NCI-H1694 (cell line): ENCODE measurements at regions not wholly inside any gene's neighbourhood (a gene's known extent, or its start where the extent isn't known, plus 50 kb on each side); places are given as distances from the start of the nearest gene placed in this dataset.
"Not testable (repeated sequence)": the region's sequence is repeated elsewhere in the genome, so short reads cannot be mapped to it uniquely, and the experiment has no call there.

Source experiments
- DNase-seq: peaks from one replicate; lab custom pipeline; 2025; lab: John Stamatoyannopoulos, UW

DNA sequence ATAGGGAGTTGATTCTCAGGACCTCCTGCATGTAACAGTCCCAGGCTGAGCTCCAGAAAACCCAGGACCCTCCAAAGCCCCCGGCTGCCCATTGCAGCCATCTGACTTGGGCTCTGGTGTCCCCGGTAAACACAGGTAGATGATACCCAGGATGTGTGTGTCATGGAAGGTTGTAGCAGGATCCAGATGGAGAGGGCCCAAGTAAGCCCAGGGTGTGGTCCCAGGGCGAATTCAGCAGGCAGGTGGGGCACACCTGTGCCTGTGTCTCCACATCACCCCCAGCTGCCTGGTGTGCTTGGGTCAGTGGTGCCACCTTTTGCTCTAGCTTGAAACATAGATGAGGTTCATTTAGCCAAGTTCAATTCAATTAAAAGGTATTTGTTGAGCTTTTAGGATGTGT lies 524.1 kb downstream of the GLRX3 start:
- DNase-seq, result no peak

DNA sequence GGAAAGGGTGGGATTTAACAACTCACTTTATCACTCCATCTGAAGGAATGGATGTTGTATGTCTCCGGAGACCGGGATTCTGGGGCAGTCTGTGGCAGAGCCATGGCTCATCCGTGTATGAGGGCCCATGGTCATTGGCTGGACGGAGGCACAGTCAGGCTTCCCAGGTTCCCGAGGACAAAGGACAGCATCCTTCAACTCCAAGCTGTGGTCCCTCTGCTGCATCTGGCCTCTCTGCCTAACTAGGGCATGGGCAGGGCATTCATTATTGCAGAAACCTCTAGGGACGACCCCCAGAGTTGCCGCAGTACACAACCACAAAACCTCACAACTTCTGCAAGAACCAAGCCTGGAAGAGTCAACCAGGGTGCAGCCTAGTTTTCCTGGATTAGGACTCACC lies 525.2 kb downstream of the GLRX3 start:
- no peak for DNase-seq

DNA sequence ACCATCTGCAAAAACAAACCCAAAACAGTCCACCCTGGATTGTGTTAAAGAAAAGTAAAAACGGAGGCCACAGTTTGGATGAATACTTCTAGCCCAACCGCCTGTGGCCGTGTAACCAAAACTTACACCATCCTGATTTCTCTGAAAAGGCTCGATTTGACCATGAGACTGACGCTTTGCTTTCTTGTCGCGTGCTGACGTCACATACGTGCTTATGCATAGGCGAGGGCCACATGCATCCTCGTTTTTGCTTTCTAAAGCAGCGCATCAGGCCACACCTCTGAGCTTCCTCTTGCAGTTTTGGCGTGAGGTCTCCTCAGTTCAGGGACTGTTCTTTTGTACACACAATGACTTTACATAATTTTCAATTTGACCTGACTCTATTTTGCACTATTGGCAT lies 526.6 kb downstream of the GLRX3 start:
- no peak for DNase-seq

DNA sequence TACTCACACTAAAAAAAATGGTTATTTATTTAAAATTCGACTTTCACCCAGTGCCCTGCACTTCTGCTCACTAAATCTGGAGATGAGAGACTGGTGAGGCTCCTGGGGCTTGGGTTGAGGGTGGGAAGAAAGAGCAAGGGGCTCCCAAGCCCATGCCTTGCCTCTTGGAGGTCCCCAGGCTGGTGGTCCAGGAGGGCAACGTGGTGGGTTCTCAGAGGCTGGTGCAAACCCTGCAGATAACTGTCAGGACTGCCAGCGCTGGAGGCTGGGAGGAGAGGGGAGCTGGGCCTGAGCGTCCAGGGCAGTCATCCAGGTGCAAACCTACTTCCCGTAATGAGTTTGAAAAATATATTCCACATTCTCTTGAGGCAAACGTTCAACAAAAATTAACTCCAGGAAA lies 528.3 kb downstream of the GLRX3 start:
- no peak for DNase-seq

DNA sequence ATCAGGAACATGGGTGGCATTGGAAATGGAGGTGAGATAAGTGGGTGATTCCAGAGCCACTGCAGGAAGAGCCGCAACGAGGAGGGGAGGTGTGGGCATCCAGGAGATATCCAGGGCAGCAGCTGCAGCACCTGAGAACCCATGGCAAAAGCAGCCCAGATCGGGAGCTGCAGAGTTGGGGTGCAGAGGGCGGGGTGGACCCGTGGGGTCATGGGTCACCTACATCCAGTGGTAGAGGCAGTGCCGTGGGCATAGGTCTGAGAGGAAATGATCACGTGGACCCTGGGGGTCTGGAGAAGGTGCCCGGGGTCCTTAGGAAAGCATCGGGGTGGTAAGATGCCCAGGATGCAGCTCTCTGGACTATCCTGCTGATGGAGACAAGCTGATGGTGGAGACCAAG lies 530.0 kb downstream of the GLRX3 start:
- DNase-seq, result no peak

DNA sequence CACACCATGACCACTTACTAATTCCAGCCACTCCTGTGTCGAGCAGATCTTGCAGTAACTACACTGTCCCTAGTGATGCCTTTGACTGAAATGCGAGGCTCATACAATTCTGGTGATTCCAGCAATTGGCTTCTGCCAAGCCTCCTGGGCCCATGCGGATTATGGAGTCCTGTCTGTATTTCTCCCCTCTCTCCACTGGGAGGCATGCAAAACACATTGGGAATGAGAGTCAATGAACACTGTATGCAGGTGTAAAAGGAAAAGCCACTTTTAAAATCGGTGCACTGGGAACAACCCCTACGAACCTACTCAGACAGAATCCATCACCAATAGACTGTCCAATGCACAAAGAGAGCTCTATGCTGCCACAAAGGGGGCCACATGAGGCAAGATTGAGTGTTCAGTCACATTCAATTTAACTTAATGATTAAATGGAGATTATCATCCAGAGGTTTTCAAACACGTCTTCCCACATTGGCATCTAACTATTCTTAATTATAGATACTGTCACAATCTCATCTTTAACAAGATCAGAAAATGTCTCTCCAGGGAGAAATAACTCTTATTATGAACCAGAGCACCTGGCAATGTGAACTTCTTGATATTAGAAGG lies 550.6 kb downstream of the GLRX3 start:
- no peak for DNase-seq

DNA sequence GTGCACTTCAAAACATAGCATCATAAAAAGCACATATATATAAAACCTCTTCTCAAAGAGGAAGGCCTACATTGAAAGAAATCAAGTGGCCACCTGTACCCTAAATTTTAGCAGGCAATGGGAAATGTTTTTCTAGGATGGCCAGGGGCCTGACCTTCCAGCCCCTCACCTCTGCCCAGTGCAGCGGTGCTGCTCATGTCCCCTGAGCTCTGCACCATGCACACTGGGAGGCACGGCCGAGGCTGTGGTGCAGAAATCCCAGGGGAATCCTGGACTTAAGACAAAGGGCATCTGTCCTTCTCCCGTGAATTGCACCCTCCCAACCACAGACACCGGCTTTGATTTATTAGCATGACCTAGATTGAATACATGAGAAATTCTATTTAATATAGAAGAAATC lies 551.4 kb downstream of the GLRX3 start:
- DNase-seq, result no peak

DNA sequence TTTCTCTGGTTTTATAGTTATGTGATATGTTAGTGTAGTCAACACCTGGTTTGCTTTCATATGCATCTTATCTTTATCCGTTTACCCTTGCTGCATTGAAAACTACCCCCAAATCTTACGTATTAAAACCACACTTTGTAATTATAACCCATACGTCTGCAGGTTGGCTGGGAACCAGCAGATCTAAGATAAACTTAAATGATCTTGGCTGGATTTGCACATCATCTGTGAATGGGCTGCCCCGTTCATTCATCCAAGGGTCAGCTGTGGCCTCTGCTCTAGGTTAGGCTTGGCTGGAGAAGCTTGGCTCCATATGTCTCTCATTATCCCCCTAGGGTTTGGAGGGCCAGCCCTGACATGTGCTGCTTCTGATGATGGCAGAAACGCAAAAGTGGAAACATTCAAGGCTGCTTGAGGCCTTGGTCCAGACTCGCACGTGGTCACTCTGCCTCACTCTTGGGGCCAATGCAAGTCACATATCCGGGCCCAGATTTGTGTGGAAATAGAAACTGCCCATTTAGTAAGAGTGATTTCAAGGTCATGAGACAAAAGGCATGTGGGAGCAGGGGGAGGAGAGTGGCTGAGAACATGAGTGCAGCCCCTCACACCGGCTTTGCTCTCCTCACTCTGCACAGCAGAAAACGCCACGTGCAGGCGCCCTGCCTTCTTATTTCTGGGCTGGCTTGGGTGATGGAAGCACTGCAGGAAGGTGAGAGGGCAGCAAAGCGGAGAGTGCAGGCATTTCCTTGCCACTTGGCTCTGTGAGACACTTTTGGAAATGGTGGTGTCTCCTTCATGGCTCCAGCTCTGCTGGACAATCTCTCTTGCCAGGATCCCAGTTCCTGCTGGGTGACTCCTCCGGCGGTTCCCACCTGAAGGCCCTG lies 553.8 kb downstream of the GLRX3 start:
- no peak for DNase-seq

DNA sequence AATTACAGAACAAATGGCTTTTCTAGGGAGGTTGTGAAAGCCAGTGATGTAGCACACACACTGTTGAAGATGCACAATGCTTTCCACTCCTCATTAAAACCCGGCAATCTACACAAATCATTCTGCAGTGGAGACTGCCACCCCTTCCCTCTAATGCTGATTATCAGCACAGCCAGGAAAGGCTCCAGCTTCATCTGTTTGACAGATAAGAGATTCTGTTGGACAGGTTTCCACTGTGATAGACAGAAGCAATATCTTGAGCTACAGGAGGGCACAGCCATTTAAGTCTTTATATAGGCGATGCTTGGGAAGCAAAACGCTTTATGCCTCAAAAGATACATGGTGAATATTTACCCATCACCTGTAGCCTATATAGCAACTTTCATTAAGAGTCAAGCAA lies 555.6 kb downstream of the GLRX3 start:
- no peak for DNase-seq

DNA sequence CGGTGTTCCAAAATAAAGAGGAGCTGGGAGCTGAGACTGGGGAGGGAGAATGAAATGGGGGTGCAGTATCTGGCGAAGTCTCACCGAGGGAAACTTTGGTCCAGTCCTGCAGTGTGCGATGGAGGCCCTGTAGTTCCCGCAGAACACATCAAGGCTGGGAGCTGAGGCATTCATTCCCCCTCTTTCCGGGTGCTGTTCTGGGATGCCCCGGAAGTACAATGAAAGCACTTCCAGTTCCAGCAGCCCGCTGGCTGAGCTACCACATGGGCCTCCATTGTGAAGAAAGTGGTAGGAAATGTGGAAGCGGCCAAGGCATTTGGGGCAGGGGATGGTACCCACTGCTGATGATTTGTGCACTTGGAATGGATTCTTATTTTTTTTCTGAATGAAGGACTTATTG lies 560.7 kb downstream of the GLRX3 start:
- no peak for DNase-seq

DNA sequence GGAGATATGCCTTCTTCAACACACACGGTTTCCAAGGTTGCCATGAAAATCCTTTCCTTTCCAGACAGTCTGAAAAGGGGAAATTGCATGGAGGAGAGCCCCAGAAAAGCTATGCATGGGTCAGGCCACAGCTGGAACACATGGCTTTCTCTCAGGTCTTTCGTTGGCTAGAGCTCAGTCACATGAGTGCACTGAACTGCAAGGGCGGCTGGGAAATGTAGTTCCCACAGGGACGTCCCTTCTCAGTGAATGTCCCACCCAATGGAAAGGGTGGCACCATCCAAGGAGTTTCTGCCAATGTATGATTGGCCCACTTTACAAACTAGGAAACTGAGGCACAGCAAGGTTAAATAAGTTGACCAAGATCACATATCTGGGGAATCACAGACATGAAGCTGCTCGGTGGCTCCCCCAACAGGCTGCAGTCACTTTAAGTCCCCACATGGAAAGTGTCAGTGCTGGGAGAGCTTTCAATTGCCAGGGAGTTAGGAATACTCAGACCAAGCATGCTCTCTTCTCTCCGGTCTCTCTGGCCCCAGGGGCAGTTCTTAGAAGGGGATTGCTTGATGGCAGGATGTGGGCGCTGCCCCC lies 571.3 kb downstream of the GLRX3 start:
- no peak for DNase-seq

DNA sequence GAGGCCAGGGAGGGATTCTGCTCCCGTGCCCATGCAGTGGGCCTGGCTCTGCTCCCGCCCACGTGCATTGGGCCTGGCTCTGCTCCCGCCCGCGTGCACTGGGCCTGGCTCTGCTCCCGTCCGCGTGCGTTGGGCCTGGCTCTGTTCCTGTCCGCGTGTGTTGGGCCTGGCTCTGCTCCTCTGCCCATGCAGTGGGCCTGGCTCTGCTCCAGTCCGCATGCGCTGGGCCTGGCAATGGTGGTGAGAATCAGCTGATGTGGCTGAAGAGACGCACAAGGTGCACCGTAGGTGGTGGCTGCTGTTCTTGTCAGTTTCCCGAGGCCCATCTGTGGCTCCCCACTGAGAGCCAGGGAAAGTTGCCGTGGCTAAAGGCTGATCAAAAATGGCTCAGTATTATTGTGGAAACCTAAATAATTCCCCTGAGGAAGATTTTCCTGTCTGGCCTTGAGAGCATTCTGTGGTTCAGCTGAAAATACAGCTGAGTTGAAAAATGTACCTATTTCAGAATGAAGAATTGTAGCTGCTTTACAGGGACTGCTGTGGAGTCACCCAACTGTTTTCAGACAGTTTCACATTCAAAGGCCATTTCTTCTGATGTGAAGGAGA lies 572.4 kb downstream of the GLRX3 start:
- no peak for DNase-seq

DNA sequence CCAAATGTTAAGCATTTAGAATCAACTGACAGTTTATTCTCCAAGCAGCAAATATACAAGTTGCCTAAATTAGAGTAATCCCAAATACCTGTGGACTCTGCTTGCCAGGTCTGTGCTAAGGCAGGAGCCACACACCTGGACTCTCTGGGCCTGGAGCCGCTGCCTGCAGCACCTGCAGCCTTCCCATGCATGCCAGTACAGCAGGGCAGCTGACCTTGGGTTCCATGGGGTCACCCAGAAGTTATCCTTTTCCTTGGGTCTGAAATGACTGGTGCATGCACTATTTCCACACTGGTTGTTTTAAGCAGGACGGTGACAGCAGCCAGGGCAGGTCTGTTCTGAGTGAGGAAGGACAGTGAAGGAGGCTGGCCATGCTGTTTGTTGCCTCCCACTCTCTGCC lies 573.2 kb downstream of the GLRX3 start:
- DNase-seq, result no peak

DNA sequence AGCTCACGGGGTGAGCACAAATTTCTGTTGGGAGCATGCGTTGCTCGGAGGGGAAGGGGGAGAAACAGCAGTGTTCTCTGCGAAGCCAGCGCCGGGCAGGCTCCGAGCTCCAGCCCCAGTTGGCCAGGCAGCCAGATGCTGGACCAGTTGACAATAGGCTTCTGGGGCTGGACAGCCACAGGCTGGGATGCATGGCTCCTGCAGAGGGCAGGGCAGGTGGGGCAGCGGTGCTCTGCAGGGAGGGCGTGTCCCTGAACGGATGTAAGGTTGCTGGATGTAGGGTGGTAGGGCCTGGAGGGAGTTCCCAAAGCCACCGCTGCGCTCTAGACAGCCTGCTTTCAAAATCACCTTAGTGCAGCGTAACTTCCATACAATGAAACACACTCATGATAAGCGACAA lies 574.9 kb downstream of the GLRX3 start:
- no peak for DNase-seq

DNA sequence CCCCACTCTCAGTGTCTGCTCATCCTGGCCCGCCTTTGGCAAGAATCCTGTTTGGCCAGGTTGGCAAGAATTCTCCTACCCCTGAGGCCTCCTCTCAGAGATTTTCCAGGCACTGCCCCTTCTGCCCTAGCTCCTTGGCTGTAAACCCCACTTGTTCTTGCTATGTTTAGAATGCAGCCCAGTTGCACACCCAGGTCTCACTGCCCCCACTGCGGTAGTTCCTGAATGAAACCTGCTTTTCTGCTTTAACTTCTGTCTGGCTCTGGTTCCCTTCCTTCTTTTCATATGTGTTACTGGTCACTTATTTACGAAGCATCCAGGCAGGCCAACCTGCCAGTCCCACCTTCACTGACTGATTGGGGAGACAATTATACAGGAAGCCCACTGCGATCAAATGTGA lies 576.9 kb downstream of the GLRX3 start:
- DNase-seq, result no peak

DNA sequence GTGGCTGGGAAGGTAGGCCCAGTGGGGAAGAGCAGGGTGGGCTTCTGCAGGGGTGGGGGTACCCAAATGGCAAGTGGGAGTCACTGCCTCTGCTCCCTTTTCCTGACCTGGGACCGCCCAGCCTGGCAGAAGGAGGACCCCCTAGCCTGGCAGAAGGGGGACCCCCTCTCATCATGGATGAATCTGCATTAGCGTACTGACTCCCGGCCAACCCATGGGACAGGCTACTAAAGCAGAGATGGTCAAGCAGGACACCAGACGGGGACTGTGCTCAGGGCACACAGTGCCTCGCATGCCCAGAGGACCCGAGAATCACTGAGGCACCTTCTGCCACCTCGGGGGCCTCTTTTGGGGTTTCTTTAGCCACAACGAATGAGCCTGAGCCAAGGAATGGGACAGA lies 577.5 kb downstream of the GLRX3 start:
- no peak for DNase-seq

DNA sequence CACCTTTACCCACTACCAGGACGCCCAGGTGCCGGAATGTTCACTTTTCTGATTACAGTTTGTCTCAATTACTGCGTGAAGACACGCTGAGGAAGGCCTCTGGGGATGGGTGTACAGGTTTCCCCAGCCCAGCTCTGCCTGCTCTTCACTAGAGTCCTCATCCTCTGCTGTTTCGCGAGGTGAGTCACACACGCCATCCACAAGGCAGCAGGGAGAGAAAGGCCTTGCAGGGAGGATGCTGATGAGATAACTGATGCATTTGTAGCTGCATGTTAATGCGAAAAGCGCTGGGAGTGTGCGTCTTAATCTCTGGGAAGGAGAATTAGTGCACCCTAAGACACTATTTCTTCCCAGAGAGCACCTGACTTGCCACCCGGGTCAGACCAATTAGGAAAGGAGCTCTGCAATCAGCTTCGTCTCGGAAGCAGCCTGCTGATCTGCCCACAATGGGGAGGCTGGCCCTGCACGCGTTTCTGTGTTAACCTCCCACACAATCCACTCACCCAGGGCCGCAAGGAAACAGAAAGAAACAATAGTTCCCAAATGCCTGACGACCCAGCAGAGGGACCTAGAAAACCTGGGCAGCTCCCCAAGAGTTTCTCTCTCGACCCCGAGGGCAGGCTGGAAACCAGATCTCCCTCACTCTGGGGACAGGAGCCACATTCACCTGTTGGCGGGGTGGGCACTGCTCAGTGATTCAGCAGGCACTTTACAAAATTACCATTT lies 578.7 kb downstream of the GLRX3 start:
- DNase-seq, result no peak

DNA sequence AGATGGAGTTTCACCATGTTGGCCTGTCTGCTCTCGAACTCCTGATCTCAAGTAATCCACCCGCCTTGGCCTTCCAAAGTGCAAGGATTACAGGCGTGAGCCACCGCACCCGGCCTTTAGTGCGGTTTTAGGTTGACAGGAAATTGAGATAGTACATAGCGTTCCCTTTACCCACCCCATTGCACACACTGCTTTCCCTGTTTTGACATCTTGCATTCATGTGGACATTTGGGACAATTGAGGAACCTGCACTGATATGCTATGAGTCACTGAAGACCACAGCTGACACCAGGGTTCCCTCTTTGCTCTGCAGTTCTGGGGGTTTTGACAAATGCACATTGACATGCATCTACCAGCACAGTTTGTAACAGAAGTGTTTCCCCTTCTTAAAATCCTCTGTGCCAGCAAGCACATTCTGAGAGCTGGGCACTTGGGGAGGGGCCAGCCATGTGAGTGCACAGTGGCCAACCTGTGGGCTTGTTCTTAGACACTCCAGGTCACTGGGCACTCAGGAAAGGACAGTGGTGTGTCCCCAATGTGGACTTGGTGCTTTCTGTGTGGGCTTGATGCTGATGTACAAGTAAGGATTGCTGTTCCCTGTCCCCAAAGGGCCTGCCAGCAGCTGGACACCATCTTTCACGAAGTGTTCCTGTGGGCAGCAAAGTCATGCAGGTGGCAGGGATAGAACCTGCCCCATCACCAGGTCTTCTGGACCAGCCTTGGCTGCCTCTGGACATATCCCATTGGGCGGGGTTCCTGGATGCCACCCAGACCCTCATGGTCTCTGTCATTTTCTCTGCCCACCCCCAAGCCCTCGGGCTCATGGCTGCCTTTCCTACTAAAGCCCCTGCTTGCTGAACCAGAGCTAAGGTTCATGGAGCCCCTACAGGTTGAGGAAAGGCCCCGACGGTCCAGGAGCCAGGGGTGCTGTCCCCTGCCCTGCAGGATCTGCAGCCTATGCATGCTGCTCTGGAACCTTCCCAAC lies 579.8 kb downstream of the GLRX3 start:
- DNase-seq, result no peak

DNA sequence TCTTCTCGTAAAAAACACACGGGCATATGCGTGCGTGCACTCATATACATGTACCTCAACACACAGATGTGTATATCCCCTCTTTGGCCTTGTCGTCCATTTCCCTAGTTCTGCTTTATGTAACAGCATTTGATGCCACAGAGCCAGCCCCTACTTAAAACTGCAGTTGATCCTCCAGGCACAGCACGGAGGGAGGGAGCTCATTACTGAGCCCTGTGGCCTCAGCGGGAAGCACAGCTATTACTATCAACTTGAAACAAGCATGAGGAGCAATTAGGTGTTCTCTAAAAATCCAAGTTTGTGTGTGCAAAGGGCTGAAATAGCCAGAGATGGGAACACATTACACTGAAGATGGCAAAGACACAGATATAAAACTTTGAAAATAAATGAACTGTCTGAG lies 580.9 kb downstream of the GLRX3 start:
- DNase-seq, result no peak

DNA sequence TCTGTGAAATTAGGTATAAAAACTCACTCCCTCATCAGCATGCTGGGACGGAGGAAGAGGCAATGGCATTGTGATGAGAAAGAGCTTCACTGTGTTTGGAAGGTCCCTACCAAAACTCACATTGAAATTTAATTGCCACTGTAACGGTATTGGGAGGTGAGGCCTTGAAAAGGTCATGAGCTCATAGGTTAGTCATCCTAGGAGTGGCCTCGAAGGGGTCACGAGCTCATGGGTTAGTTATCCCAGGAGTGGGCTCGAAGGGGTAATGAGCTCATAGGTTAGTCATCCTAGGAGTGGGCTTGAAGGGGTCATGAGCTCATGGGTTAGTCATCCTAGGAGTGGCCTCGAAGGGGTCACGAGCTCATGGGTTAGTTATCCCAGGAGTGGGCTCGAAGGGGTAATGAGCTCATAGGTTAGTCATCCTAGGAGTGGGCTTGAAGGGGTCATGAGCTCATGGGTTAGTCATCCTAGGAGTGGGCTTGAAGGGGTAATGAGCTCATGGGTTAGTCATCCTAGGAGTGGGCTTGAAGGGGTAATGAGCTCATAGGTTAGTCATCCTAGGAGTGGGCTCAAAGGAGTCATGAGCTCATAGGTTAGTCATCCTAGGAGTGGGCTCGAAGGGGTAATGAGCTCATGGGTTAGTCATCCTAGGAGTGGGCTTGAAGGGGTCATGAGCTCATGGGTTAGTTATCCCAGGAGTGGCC lies 582.7 kb downstream of the GLRX3 start:
- not testable (repeated sequence) for DNase-seq

DNA sequence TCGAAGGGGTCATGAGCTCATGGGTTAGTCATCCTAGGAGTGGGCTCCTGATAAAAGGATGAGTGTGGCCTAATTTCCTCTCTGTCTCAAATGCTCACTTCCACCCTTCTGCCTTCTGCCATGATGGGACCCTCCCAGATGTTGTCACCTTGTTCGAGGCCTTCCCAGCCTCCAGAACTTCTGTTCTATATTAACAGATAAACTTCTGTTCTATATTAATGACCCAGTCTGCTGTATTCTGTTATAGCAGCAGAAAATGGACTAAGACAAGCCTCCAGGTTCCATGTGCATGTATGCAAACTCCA lies 583.2 kb downstream of the GLRX3 start:
- no peak for DNase-seq
